T-cell (primary cell): ENCODE measurements at regions not wholly inside any gene's neighbourhood (a gene's known extent, or its start where the extent isn't known, plus 50 kb on each side); places are given as distances from the start of the nearest gene placed in this dataset.

ENCODE experiments used
- ATAC-seq, 4 experiments: fragments of 200-7000 bp in 3 of 4; fragments of 150-1000 bp in 1 of 4; cut with Tn5 transposase; replicated peaks in 1 of 4; 1 replicate in 3 of 4; 2 replicates in 1 of 4; pipeline ENCODE4 v1.10.0; 2021; ENCODE audit warnings: moderate library complexity in 3 of 4, mild to moderate bottlenecking in 2 of 4, moderate number of reproducible peaks in 1 of 4
- CTCF ChIA-PET, 2 donors: fragments of 300-600 bp; sonication (Branson Sonifier 250); formaldehyde crosslinking; loops; one replicate each; lab custom pipeline; 2022; ENCODE audit warnings: antibody characterized with exemption in 2 of 2; lab: Charles Lee
- POLR2A ChIA-PET, 2 donors: fragments of 300-600 bp; sonication (Branson Sonifier 250); formaldehyde crosslinking; loops; one replicate each; lab custom pipeline; 2022; ENCODE audit warnings: antibody characterized with exemption in 2 of 2; lab: Charles Lee
- DNase-seq, 35 experiments: peaks; one replicate each; pipeline versions ENCODE4 v3.0.0 to v3.0.0-alpha.2; 2013 to 2023
- H3K27ac ChIP-seq: one replicate; pipeline ENCODE4 v1.5.1; 2013; ENCODE audit warnings: low read length
- H3K27me3 ChIP-seq, 2 experiments: replicated peaks in 1 of 2; 1 replicate in 1 of 2; 2 replicates in 1 of 2; pipeline versions ENCODE4 v1.6.1 to v1.7.0; 2013; ENCODE audit warnings: low read length in 1 of 2, mixed read lengths in 1 of 2; ENCODE audit not compliant: control insufficient read depth in 2 of 2, insufficient read depth in 2 of 2; ENCODE audit errors: extremely low read depth in 1 of 2
- H3K36me3 ChIP-seq, 2 donors: 1 replicate in 1 of 2; 2 replicates in 1 of 2; pipeline versions ENCODE4 v1.6.1 to v1.7.0; 2013; ENCODE audit warnings: low read length in 1 of 2; ENCODE audit not compliant: control insufficient read depth in 2 of 2, insufficient read depth in 1 of 2; ENCODE audit errors: extremely low read depth in 1 of 2
- H3K4me1 ChIP-seq, 2 experiments: 1 replicate in 1 of 2; 2 replicates in 1 of 2; pipeline versions ENCODE4 v1.6.1 to v1.7.0; 2013; ENCODE audit warnings: low read length in 2 of 2, mixed read lengths in 1 of 2; ENCODE audit not compliant: insufficient read depth in 2 of 2, control insufficient read depth in 1 of 2; ENCODE audit errors: extremely low read depth in 1 of 2
- H3K4me3 ChIP-seq, 2 donors: 1 replicate in 1 of 2; 2 replicates in 1 of 2; pipeline versions ENCODE4 v1.5.1 to v1.7.0; 2013; ENCODE audit warnings: mild to moderate bottlenecking in 2 of 2, low read length in 1 of 2, moderate library complexity in 1 of 2; ENCODE audit not compliant: control insufficient read depth in 1 of 2; ENCODE audit errors: extremely low read depth in 1 of 2
- H3K9me3 ChIP-seq: 2 replicates; pipeline ENCODE4 v1.7.0; 2013
- H3K27ac Mint-ChIP-seq, 2 donors: one replicate each; pipeline ENCODE4 v1.8.0; 2020 to 2021; ENCODE audit warnings: mild to moderate bottlenecking in 2 of 2, mixed read lengths in 2 of 2
- H3K27me3 Mint-ChIP-seq, 2 donors: one replicate each; pipeline ENCODE4 v1.8.0; 2021 to 2022; ENCODE audit warnings: mixed read lengths in 2 of 2
- H3K36me3 Mint-ChIP-seq: one replicate; pipeline ENCODE4 v1.8.0; 2021; ENCODE audit warnings: mixed read lengths
- H3K4me1 Mint-ChIP-seq, 3 donors: one replicate each; pipeline ENCODE4 v1.8.0; 2020 to 2022; ENCODE audit warnings: mixed read lengths in 3 of 3, mild to moderate bottlenecking in 1 of 3
- H3K4me3 Mint-ChIP-seq, 3 donors: one replicate each; pipeline ENCODE4 v1.8.0; 2020 to 2022; ENCODE audit warnings: mild to moderate bottlenecking in 3 of 3, mixed read lengths in 3 of 3, moderate library complexity in 3 of 3
- H3K9me3 Mint-ChIP-seq, 3 donors: one replicate each; pipeline ENCODE4 v1.8.0; 2020 to 2022; ENCODE audit warnings: mixed read lengths in 3 of 3
- WGBS: methylation state at CpG from one replicate; pipeline ENCODE4 v1.1.5; 2013; ENCODE audit warnings: missing lambda C conversion rate; ENCODE audit not compliant: insufficient coverage; 5-methylcytosine and 5-hydroxymethylcytosine counted together

- H3K4me3 ChIP-seq: no peak overlapping the region
- H3K27me3 ChIP-seq: no peaks in the 10 kb centered on the region
- ATAC-seq (no peak), DNase-seq (no peak)
- WGBS: no CpG with 5 or more reads among the region's 2 CpGs
- Mint-ChIP-seq H3K27me3 (no peaks in the 10 kb centered on the region), H3K27ac (no peak overlapping the region), H3K36me3 (no peaks in the 10 kb centered on the region), H3K4me1 (no peaks in the 10 kb centered on the region), H3K9me3 (peaks cover 2 to 6% (median 6%) of the 10 kb centered on the region in 3 donors), H3K4me3 (no peak overlapping the region)
- H3K9me3 ChIP-seq: no peaks in the 10 kb centered on the region
- ChIA-PET CTCF (no interaction called here), POLR2A (no interaction called here)
- no peaks in the 10 kb centered on the region for H3K36me3 ChIP-seq
- no peak overlapping the region for H3K27ac ChIP-seq
- H3K4me1 ChIP-seq: no peaks in the 10 kb centered on the region
Measured at GRCh38 chr4:126056116-126056650, 741.4 kb downstream of the FAT4 start.

GRCh38 chr4:126057371-126057770 is 742.6 kb downstream of the FAT4 start:
- Histone ChIP-seq H3K4me3 (no peak overlapping the region), H3K9me3 (no peaks in the 10 kb centered on the region), H3K27me3 (no peaks in the 10 kb centered on the region), H3K4me1 (no peaks in the 10 kb centered on the region), H3K27ac (no peak overlapping the region), H3K36me3 (no peaks in the 10 kb centered on the region)
- POLR2A ChIA-PET: no interaction called here
- Mint-ChIP-seq H3K4me3 (no peak overlapping the region), H3K36me3 (no peaks in the 10 kb centered on the region), H3K27me3 (no peaks in the 10 kb centered on the region), H3K27ac (no peak overlapping the region), H3K9me3 (peaks cover 2 to 10% (median 6%) of the 10 kb centered on the region in 3 donors), H3K4me1 (no peaks in the 10 kb centered on the region)
- CTCF ChIA-PET: no interaction called here
- DNase-seq (no peak), ATAC-seq (no peak)

GRCh38 chr4:126058596-126058995 is 743.8 kb downstream of the FAT4 start:
- Mint-ChIP-seq H3K27me3 (no peaks in the 10 kb centered on the region), H3K4me3 (no peak overlapping the region), H3K36me3 (no peaks in the 10 kb centered on the region), H3K9me3 (peaks cover 2 to 10% (median 6%) of the 10 kb centered on the region in 3 donors), H3K4me1 (no peaks in the 10 kb centered on the region), H3K27ac (no peak overlapping the region)
- H3K36me3 ChIP-seq: no peaks in the 10 kb centered on the region
- H3K4me3 ChIP-seq: no peak overlapping the region
- H3K4me1 ChIP-seq: no peaks in the 10 kb centered on the region
- H3K9me3 ChIP-seq: no peaks in the 10 kb centered on the region
- no peak overlapping the region for H3K27ac ChIP-seq
- ChIA-PET POLR2A (no interaction called here), CTCF (no interaction called here)
- ATAC-seq (no peak), DNase-seq (no peak)
- H3K27me3 ChIP-seq: no peaks in the 10 kb centered on the region
- no CpG with 5 or more reads among the region's 2 CpGs for WGBS

GRCh38 chr4:126061655-126062054 is 746.9 kb downstream of the FAT4 start:
- no peaks in the 10 kb centered on the region for H3K4me1 Mint-ChIP-seq
- ATAC-seq: no peak

GRCh38 chr4:126065016-126065415 is 750.3 kb downstream of the FAT4 start:
- no peaks in the 10 kb centered on the region for H3K36me3 Mint-ChIP-seq
- H3K27me3 Mint-ChIP-seq: no peaks in the 10 kb centered on the region
- Histone ChIP-seq H3K4me3 (no peak overlapping the region), H3K4me1 (no peaks in the 10 kb centered on the region), H3K27ac (no peak overlapping the region), H3K36me3 (no peaks in the 10 kb centered on the region), H3K27me3 (no peaks in the 10 kb centered on the region), H3K9me3 (no peaks in the 10 kb centered on the region)
- DNase-seq: no peak
- CTCF ChIA-PET: no interaction called here
- H3K4me3 Mint-ChIP-seq: no peak overlapping the region
- POLR2A ChIA-PET: no interaction called here
- no peaks in the 10 kb centered on the region for H3K4me1 Mint-ChIP-seq
- H3K9me3 Mint-ChIP-seq: peaks cover 2 to 4% (median 4%) of the 10 kb centered on the region in 3 donors
- H3K27ac Mint-ChIP-seq: no peak overlapping the region
- ATAC-seq: no peak

More at GRCh38 chr4:126061655-126062054, 746.9 kb downstream of the FAT4 start:
- 83% methylated on average over 2 of the region's 4 CpGs for WGBS
- H3K27me3 Mint-ChIP-seq: no peaks in the 10 kb centered on the region
- Histone ChIP-seq H3K36me3 (no peaks in the 10 kb centered on the region), H3K27ac (no peak overlapping the region), H3K27me3 (no peaks in the 10 kb centered on the region), H3K4me3 (no peak overlapping the region), H3K4me1 (no peaks in the 10 kb centered on the region), H3K9me3 (no peaks in the 10 kb centered on the region)
- DNase-seq: no peak
- ChIA-PET POLR2A (no interaction called here), CTCF (interaction anchor here in 1 of 2 donors (0.7 kb wide), 1 partner anchor 242 kb away, joined by 4 read pairs; no protein-coding TSS in a partner anchor)
- no peak overlapping the region for H3K27ac Mint-ChIP-seq
- H3K4me3 Mint-ChIP-seq: no peak overlapping the region
- H3K9me3 Mint-ChIP-seq: peaks cover 0 to 10% (median 0%) of the 10 kb centered on the region in 3 donors
- H3K36me3 Mint-ChIP-seq: no peaks in the 10 kb centered on the region

- no peak overlapping the region for H3K27ac ChIP-seq
- H3K9me3 ChIP-seq: no peaks in the 10 kb centered on the region
- H3K4me1 ChIP-seq: no peaks in the 10 kb centered on the region
- no peak overlapping the region for H3K4me3 ChIP-seq
- Mint-ChIP-seq H3K4me3 (no peak overlapping the region), H3K4me1 (no peaks in the 10 kb centered on the region), H3K36me3 (no peaks in the 10 kb centered on the region), H3K9me3 (peaks cover 4 to 17% (median 15%) of the 10 kb centered on the region in 3 donors), H3K27me3 (no peaks in the 10 kb centered on the region), H3K27ac (no peak overlapping the region)
- H3K36me3 ChIP-seq: no peaks in the 10 kb centered on the region
- DNase-seq (no peak), ATAC-seq (no peak)
- H3K27me3 ChIP-seq: no peaks in the 10 kb centered on the region
- POLR2A ChIA-PET: no interaction called here
- CTCF ChIA-PET: no interaction called here
- WGBS: no CpG with 5 or more reads among the region's 4 CpGs
Measured at GRCh38 chr4:126071346-126072333, 756.9 kb downstream of the FAT4 start.
